GM23338 (cell line): ENCODE measurements at regions not wholly inside any gene's neighbourhood (a gene's known extent, or its start where the extent isn't known, plus 50 kb on each side); places are given as distances from the start of the nearest gene placed in this dataset.

Experiments
- ATAC-seq: fragments of 200-7000 bp; cut with Tn5 transposase; 3 replicates; pipeline ENCODE4 v1.9.1; 2020
- DNase-seq: peaks from one replicate; pipeline ENCODE4 v3.0.0-alpha.2; 2015; ENCODE audit warnings: low spot score
- H2AFZ ChIP-seq: fragments of 200-600 bp; sonication (generic); 2 replicates; pipeline ENCODE4 v1.8.0; 2016; ENCODE audit warnings: antibody characterized with exemption, mild to moderate bottlenecking, moderate library complexity
- H3F3A ChIP-seq: fragments of 200-600 bp; sonication (generic); replicated peaks from 2 replicates; pipeline ENCODE4 v1.8.0; 2017; ENCODE audit warnings: antibody characterized with exemption, mixed run types, low read depth
- H3K27ac ChIP-seq: fragments of 200-600 bp; sonication (generic); 2 replicates; pipeline ENCODE4 v1.6.1; 2016; ENCODE audit warnings: low read depth
- H3K27me3 ChIP-seq: fragments of 200-600 bp; sonication (generic); 2 replicates; pipeline ENCODE4 v1.8.0; 2016; ENCODE audit warnings: mild to moderate bottlenecking, mixed run types, moderate library complexity; ENCODE audit not compliant: insufficient read depth
- H3K36me3 ChIP-seq: fragments of 200-600 bp; sonication (generic); 2 replicates; pipeline ENCODE4 v1.8.0; 2016; ENCODE audit warnings: mild to moderate bottlenecking; ENCODE audit not compliant: insufficient read depth
- H3K4me1 ChIP-seq: fragments of 200-600 bp; sonication (generic); 2 replicates; pipeline ENCODE4 v1.8.0; 2016; ENCODE audit warnings: mild to moderate bottlenecking, moderate library complexity; ENCODE audit not compliant: insufficient read depth
- H3K4me2 ChIP-seq: fragments of 200-600 bp; sonication (generic); 2 replicates; pipeline ENCODE4 v1.7.1; 2017; ENCODE audit warnings: mixed run types
- H3K4me3 ChIP-seq: fragments of 200-600 bp; sonication (generic); 2 replicates; pipeline ENCODE4 v1.6.1; 2016; ENCODE audit warnings: mixed run types
- H3K79me2 ChIP-seq: fragments of 200-600 bp; sonication (generic); replicated peaks from 2 replicates; pipeline ENCODE4 v1.8.0; 2017; ENCODE audit warnings: mild to moderate bottlenecking; ENCODE audit not compliant: insufficient read depth
- H3K9me2 ChIP-seq: fragments of 200-600 bp; sonication (generic); 2 replicates; pipeline ENCODE4 v1.8.0; 2017; ENCODE audit not compliant: insufficient read depth
- H4K20me1 ChIP-seq: fragments of 200-600 bp; sonication (generic); replicated peaks from 2 replicates; pipeline ENCODE4 v1.8.0; 2017; ENCODE audit warnings: mild to moderate bottlenecking; ENCODE audit not compliant: insufficient read depth
- H3K27ac Mint-ChIP-seq: 2 replicates; pipeline ENCODE4 v1.8.0; 2020; ENCODE audit warnings: inconsistent platforms, mild to moderate bottlenecking, moderate library complexity, mixed read lengths
- H3K27me3 Mint-ChIP-seq: 3 replicates; pipeline ENCODE4 v1.8.0; 2022; ENCODE audit warnings: low read depth, mild to moderate bottlenecking, moderate library complexity, mixed read lengths, inconsistent platforms; ENCODE audit not compliant: insufficient read depth, poor library complexity
- H3K36me3 Mint-ChIP-seq: 3 replicates; pipeline ENCODE4 v1.8.0; 2021; ENCODE audit warnings: low read depth, mild to moderate bottlenecking, inconsistent platforms, moderate library complexity, mixed read lengths
- H3K4me1 Mint-ChIP-seq: 3 replicates; pipeline ENCODE4 v1.8.0; 2020; ENCODE audit warnings: mild to moderate bottlenecking, inconsistent platforms, mixed read lengths
- H3K4me3 Mint-ChIP-seq: 3 replicates; pipeline ENCODE4 v1.8.0; 2021; ENCODE audit warnings: moderate library complexity, mild to moderate bottlenecking, inconsistent platforms, mixed read lengths
- H3K9me3 Mint-ChIP-seq: 3 replicates; pipeline ENCODE4 v1.8.0; 2020; ENCODE audit warnings: moderate library complexity, mild to moderate bottlenecking, inconsistent platforms, mixed read lengths
- CREB1 ChIP-seq: fragments of 250-450 bp; sonication (Bioruptor Pico); IDR thresholded peaks from 2 replicates; pipeline ENCODE4 v1.5.0; 2020; ENCODE audit warnings: low read depth, mild to moderate bottlenecking, moderate library complexity
- EZH2 ChIP-seq: fragments of 200-600 bp; sonication (generic); IDR thresholded peaks from one replicate; pipeline ENCODE4 v1.8.0; 2017; ENCODE audit warnings: antibody characterized with exemption, mild to moderate bottlenecking, low read depth; ENCODE audit not compliant: unreplicated experiment
- EZH2phosphoT487 ChIP-seq: fragments of 200-600 bp; sonication (generic); IDR thresholded peaks from one replicate; pipeline ENCODE4 v1.8.1; 2018; ENCODE audit warnings: antibody characterized with exemption; ENCODE audit not compliant: unreplicated experiment
- JUNB ChIP-seq: IDR thresholded peaks from one replicate; pipeline ENCODE4 v1.6.1; 2016; ENCODE audit warnings: antibody characterized with exemption; ENCODE audit not compliant: unreplicated experiment
- NANOG ChIP-seq: IDR thresholded peaks from 2 replicates; pipeline ENCODE4 v1.6.1; 2016; ENCODE audit warnings: antibody characterized with exemption, borderline replicate concordance
- POLR2AphosphoS5 ChIP-seq: IDR thresholded peaks from 2 replicates; pipeline ENCODE4 v1.6.1; 2016; ENCODE audit warnings: antibody characterized with exemption, low read depth
- STAT1 ChIP-seq: IDR thresholded peaks from one replicate; pipeline ENCODE4 v1.6.1; 2016; ENCODE audit warnings: antibody characterized with exemption; ENCODE audit not compliant: unreplicated experiment
- ZNF462 ChIP-seq: fragments of 250-450 bp; sonication (Bioruptor Pico); IDR thresholded peaks from 2 replicates; pipeline ENCODE4 v1.5.0; 2020; ENCODE audit warnings: mild to moderate bottlenecking, moderate library complexity
- TF ChIP-seq, protein P1 (sequence below): IDR thresholded peaks from 2 replicates; pipeline ENCODE4 v1.6.1; 2016; ENCODE audit warnings: antibody characterized with exemption

- no peak for TF ChIP-seq ZNF462 (CRISPR knock-in tag)
- TF ChIP-seq EZH2phosphoT487 = no peak
- no peak for TF ChIP-seq POLR2AphosphoS5
- TF ChIP-seq JUNB = no peak
- TF ChIP-seq NANOG = no peak
- TF ChIP-seq, protein P1, sequence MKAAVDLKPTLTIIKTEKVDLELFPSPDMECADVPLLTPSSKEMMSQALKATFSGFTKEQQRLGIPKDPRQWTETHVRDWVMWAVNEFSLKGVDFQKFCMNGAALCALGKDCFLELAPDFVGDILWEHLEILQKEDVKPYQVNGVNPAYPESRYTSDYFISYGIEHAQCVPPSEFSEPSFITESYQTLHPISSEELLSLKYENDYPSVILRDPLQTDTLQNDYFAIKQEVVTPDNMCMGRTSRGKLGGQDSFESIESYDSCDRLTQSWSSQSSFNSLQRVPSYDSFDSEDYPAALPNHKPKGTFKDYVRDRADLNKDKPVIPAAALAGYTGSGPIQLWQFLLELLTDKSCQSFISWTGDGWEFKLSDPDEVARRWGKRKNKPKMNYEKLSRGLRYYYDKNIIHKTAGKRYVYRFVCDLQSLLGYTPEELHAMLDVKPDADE = no peak
- TF ChIP-seq CREB1 (CRISPR knock-in tag) = no peak
- TF ChIP-seq STAT1 = no peak
Measured at GRCh38 chr1:215345766-215346165, 221.3 kb upstream of the KCTD3 start (continued).

DNA sequence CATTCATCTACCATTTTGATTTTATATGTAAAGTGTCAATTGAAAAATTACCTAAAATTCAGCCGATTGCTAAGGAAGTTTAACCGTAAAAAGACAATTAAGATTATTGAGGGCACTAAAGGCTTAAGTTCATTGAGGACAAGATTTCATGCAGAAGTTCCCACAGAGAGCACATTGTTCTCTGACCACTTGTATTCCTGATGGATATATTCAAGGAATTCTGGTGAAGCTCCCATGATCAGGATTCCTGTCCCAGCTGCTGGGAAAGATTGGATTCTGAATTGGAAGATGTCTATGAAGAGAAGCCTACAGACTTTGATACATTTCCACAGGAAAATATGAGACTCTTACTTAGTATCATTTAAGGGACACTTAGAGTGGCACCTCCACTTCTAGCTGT is 209.2 kb upstream of the KCTD3 start:
- no peak for ATAC-seq

More for the DNA sequence above, 209.2 kb upstream of the KCTD3 start:
- TF ChIP-seq, protein P1 = no peak
- TF ChIP-seq CREB1 (CRISPR knock-in tag) (no peak), EZH2phosphoT487 (no peak), EZH2 (no peak), NANOG (no peak)
- no peak overlapping the region for H3K4me3 Mint-ChIP-seq
- H4K20me1 ChIP-seq = no peaks in the 10 kb centered on the region
- no peak overlapping the region for H2AFZ ChIP-seq
- H3K4me3 ChIP-seq = no peak overlapping the region
- no peak for DNase-seq
- H3K9me2 ChIP-seq = no peaks in the 10 kb centered on the region; the same call in none of the 2 replicates
- no peak overlapping the region for H3K27ac ChIP-seq
- H3K27me3 Mint-ChIP-seq = no peaks in the 10 kb centered on the region
- no peaks in the 10 kb centered on the region for H3K9me3 Mint-ChIP-seq
- H3K4me1 ChIP-seq = no peaks in the 10 kb centered on the region
- H3K27ac Mint-ChIP-seq = no peak overlapping the region
- H3K27me3 ChIP-seq = no peaks in the 10 kb centered on the region
- H3K4me2 ChIP-seq = no peak overlapping the region
- no peaks in the 10 kb centered on the region for H3K79me2 ChIP-seq
- no peaks in the 10 kb centered on the region for H3F3A ChIP-seq
- H3K36me3 ChIP-seq = no peaks in the 10 kb centered on the region
- H3K4me1 Mint-ChIP-seq = no peaks in the 10 kb centered on the region
- no peaks in the 10 kb centered on the region for H3K36me3 Mint-ChIP-seq
